ENCODE measurements at regions not wholly inside any gene's neighbourhood (a gene's known extent, or its start where the extent isn't known, plus 50 kb on each side); places are given as distances from the start of the nearest gene placed in this dataset.

DNA sequence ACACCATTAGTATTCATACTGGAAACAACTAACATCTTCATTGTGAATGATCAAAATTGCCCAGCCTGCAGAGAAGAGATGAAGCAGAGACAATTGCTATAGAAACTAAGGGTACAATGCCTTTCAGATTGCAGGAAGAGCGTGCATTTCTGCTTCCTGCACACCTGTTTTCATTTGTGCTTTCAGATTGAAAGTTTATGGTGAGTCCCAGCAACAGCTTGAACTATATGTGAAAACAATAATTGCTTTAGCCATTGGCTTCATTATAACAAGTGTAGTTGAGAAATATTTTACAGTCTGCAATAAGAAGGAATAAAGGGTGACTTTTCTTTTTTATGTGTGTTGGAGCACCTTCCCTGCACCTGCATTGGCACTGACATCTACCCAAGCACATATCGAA, 136.3 kb downstream of the CD8B2 start:
- no peak for TF ChIP-seq SUZ12 (IDR thresholded peaks at IDR 0.05)
- no peak for TF ChIP-seq ARNT (IDR thresholded peaks at IDR 0.05)
- no peak for TF ChIP-seq TARDBP (IDR thresholded peaks at IDR 0.05)
- TF ChIP-seq BHLHE40 (IDR thresholded peaks at IDR 0.05; ENCODE audit: borderline replicate concordance): no peak
- no peak for TF ChIP-seq FOXM1 (IDR thresholded peaks at IDR 0.05; ENCODE audit: borderline replicate concordance)
